ENCODE measurements at regions not wholly inside any gene's neighbourhood (a gene's known extent, or its start where the extent isn't known, plus 50 kb on each side); places are given as distances from the start of the nearest gene placed in this dataset.

GRCh38 chr15:29433050-29433318, 163.4 kb upstream of the NSMCE3 start:
- TF ChIP-seq JUND (IDR thresholded peaks at IDR 0.05; ENCODE audit: low read depth) = no peak
- no peak for DNase-seq (ENCODE audit: low read depth in 1 of 2, low spot score in 1 of 2)
- in situ Hi-C loops (cut with HindIII; ENCODE audit: low pct_unique_long_range_greater_than_20kb, low sequenced_read_pairs) = no loop called here

- TF ChIP-seq JUND (IDR thresholded peaks at IDR 0.05; ENCODE audit: low read depth) = no peak
Observed at GRCh38 chr15:29432191-29433049, 162.8 kb upstream of the NSMCE3 start.

GRCh38 chr15:29430831-29431230, 161.2 kb upstream of the NSMCE3 start:
- no peak for TF ChIP-seq JUND (IDR thresholded peaks at IDR 0.05; ENCODE audit: low read depth)
- DNase-seq (ENCODE audit: low read depth in 1 of 2, low spot score in 1 of 2) = no peak
- in situ Hi-C loops (cut with HindIII; ENCODE audit: low pct_unique_long_range_greater_than_20kb, low sequenced_read_pairs) = no loop called here

More at GRCh38 chr15:29432191-29433049, 162.8 kb upstream of the NSMCE3 start:
- in situ Hi-C loops (cut with HindIII; ENCODE audit: low pct_unique_long_range_greater_than_20kb, low sequenced_read_pairs) = no loop called here
- DNase-seq (ENCODE audit: low read depth in 1 of 2, low spot score in 1 of 2) = no peak

GRCh38 chr15:29430124-29430523, 160.5 kb upstream of the NSMCE3 start:
- DNase-seq (ENCODE audit: low read depth in 1 of 2, low spot score in 1 of 2) = no peak
- in situ Hi-C loops (cut with HindIII; ENCODE audit: low pct_unique_long_range_greater_than_20kb, low sequenced_read_pairs) = no loop called here
- no peak for TF ChIP-seq JUND (IDR thresholded peaks at IDR 0.05; ENCODE audit: low read depth)

- in situ Hi-C loops (cut with HindIII; ENCODE audit: low pct_unique_long_range_greater_than_20kb, low sequenced_read_pairs) = no loop called here
- TF ChIP-seq JUND (IDR thresholded peaks at IDR 0.05; ENCODE audit: low read depth) = no peak
- no peak for DNase-seq (ENCODE audit: low read depth in 1 of 2, low spot score in 1 of 2)
Observed at GRCh38 chr15:29429584-29429983, 160.0 kb upstream of the NSMCE3 start.

- in situ Hi-C loops (cut with HindIII; ENCODE audit: low pct_unique_long_range_greater_than_20kb, low sequenced_read_pairs) = no loop called here
- no peak for DNase-seq (ENCODE audit: low read depth in 1 of 2, low spot score in 1 of 2)
- TF ChIP-seq JUND (IDR thresholded peaks at IDR 0.05; ENCODE audit: low read depth) = no peak
Observed at GRCh38 chr15:29428925-29429573, 159.4 kb upstream of the NSMCE3 start.

GRCh38 chr15:29425864-29426263, 156.2 kb upstream of the NSMCE3 start:
- TF ChIP-seq JUND (IDR thresholded peaks at IDR 0.05; ENCODE audit: low read depth) = no peak
- in situ Hi-C loops (cut with HindIII; ENCODE audit: low pct_unique_long_range_greater_than_20kb, low sequenced_read_pairs) = no loop called here
- no peak for DNase-seq (ENCODE audit: low read depth in 1 of 2, low spot score in 1 of 2)

GRCh38 chr15:29424118-29424517, 154.5 kb upstream of the NSMCE3 start:
- TF ChIP-seq JUND (IDR thresholded peaks at IDR 0.05; ENCODE audit: low read depth) = no peak
- no peak for DNase-seq (ENCODE audit: low read depth in 1 of 2, low spot score in 1 of 2)
- in situ Hi-C loops (cut with HindIII; ENCODE audit: low pct_unique_long_range_greater_than_20kb, low sequenced_read_pairs) = no loop called here

- in situ Hi-C loops (cut with HindIII; ENCODE audit: low pct_unique_long_range_greater_than_20kb, low sequenced_read_pairs) = no loop called here
- no peak for DNase-seq (ENCODE audit: low read depth in 1 of 2, low spot score in 1 of 2)
- no peak for TF ChIP-seq JUND (IDR thresholded peaks at IDR 0.05; ENCODE audit: low read depth)
Observed at GRCh38 chr15:29422606-29423005, 153.0 kb upstream of the NSMCE3 start.

GRCh38 chr15:29420188-29420587, 150.6 kb upstream of the NSMCE3 start:
- in situ Hi-C loops (cut with HindIII; ENCODE audit: low pct_unique_long_range_greater_than_20kb, low sequenced_read_pairs) = no loop called here
- no peak for TF ChIP-seq JUND (IDR thresholded peaks at IDR 0.05; ENCODE audit: low read depth)
- no peak for DNase-seq (ENCODE audit: low read depth in 1 of 2, low spot score in 1 of 2)

- no peak for DNase-seq (ENCODE audit: low read depth in 1 of 2, low spot score in 1 of 2)
- no peak for TF ChIP-seq JUND (IDR thresholded peaks at IDR 0.05; ENCODE audit: low read depth)
- in situ Hi-C loops (cut with HindIII; ENCODE audit: low pct_unique_long_range_greater_than_20kb, low sequenced_read_pairs) = no loop called here
Observed at GRCh38 chr15:29418931-29419330, 149.3 kb upstream of the NSMCE3 start.

GRCh38 chr15:29418178-29418577, 148.6 kb upstream of the NSMCE3 start:
- DNase-seq (ENCODE audit: low read depth in 1 of 2, low spot score in 1 of 2) = no peak
- in situ Hi-C loops (cut with HindIII; ENCODE audit: low pct_unique_long_range_greater_than_20kb, low sequenced_read_pairs) = no loop called here
- no peak for TF ChIP-seq JUND (IDR thresholded peaks at IDR 0.05; ENCODE audit: low read depth)

GRCh38 chr15:29411299-29411698, 141.7 kb upstream of the NSMCE3 start:
- in situ Hi-C loops (cut with HindIII; ENCODE audit: low pct_unique_long_range_greater_than_20kb, low sequenced_read_pairs) = no loop called here
- no peak for TF ChIP-seq JUND (IDR thresholded peaks at IDR 0.05; ENCODE audit: low read depth)
- DNase-seq (ENCODE audit: low read depth in 1 of 2, low spot score in 1 of 2) = no peak
